Trophoblast cell (in vitro differentiated cells and primary cell): ENCODE measurements at regions not wholly inside any gene's neighbourhood (a gene's known extent, or its start where the extent isn't known, plus 50 kb on each side); places are given as distances from the start of the nearest gene placed in this dataset.
"Not testable (repeated sequence)": the region's sequence is repeated elsewhere in the genome, so short reads cannot be mapped to it uniquely, and the experiment has no call there.

ENCODE experiments used
- DNase-seq, 2 donors: peaks; one replicate each; pipeline ENCODE4 v3.0.0-alpha.2; 2016
- H2AFZ ChIP-seq: 2 replicates; pipeline ENCODE4 v1.6.1; 2013; ENCODE audit warnings: low read length, moderate library complexity, mild to moderate bottlenecking; ENCODE audit not compliant: insufficient read depth, poor library complexity
- H2AK5ac ChIP-seq: 2 replicates; pipeline ENCODE4 v1.6.1; 2013; ENCODE audit warnings: mild to moderate bottlenecking, low read length
- H2BK120ac ChIP-seq: 2 replicates; pipeline ENCODE4 v1.6.1; 2013; ENCODE audit warnings: low read length, mild to moderate bottlenecking, moderate library complexity; ENCODE audit not compliant: insufficient read depth, poor library complexity
- H2BK12ac ChIP-seq: 2 replicates; pipeline ENCODE4 v1.6.1; 2013; ENCODE audit warnings: mild to moderate bottlenecking, low read length, moderate library complexity
- H2BK5ac ChIP-seq: 2 replicates; pipeline ENCODE4 v1.6.1; 2013; ENCODE audit warnings: low read length, low read depth, moderate library complexity, mild to moderate bottlenecking; ENCODE audit not compliant: poor library complexity
- H3K14ac ChIP-seq: 2 replicates; pipeline ENCODE4 v1.6.1; 2013; ENCODE audit warnings: mild to moderate bottlenecking, low read length
- H3K18ac ChIP-seq: 2 replicates; pipeline ENCODE4 v1.6.1; 2013; ENCODE audit warnings: mild to moderate bottlenecking, low read length
- H3K23ac ChIP-seq: 2 replicates; pipeline ENCODE4 v1.6.1; 2013; ENCODE audit warnings: low read length
- H3K27ac ChIP-seq: 2 replicates; pipeline ENCODE4 v1.5.1; 2013; ENCODE audit warnings: low read depth, mild to moderate bottlenecking, inconsistent platforms, low read length, moderate library complexity
- H3K27me3 ChIP-seq: 2 replicates; pipeline ENCODE4 v1.6.1; 2013; ENCODE audit warnings: inconsistent platforms, mild to moderate bottlenecking, low read length, moderate library complexity; ENCODE audit not compliant: insufficient read depth
- H3K36me3 ChIP-seq, 2 experiments: 1 replicate in 1 of 2; 2 replicates in 1 of 2; pipeline ENCODE4 v1.6.1; 2013; ENCODE audit warnings: low read length in 2 of 2, mild to moderate bottlenecking in 2 of 2, moderate library complexity in 1 of 2; ENCODE audit not compliant: insufficient read depth in 2 of 2, control insufficient read depth in 1 of 2
- H3K4ac ChIP-seq: 2 replicates; pipeline ENCODE4 v1.6.1; 2013; ENCODE audit warnings: low read depth, mild to moderate bottlenecking, low read length, moderate library complexity
- H3K4me1 ChIP-seq, 2 experiments: 1 replicate in 1 of 2; 2 replicates in 1 of 2; pipeline ENCODE4 v1.6.1; 2013; ENCODE audit warnings: low read length in 2 of 2, mild to moderate bottlenecking in 2 of 2, moderate library complexity in 1 of 2; ENCODE audit not compliant: insufficient read depth in 2 of 2, control insufficient read depth in 1 of 2
- H3K4me2 ChIP-seq: 2 replicates; pipeline ENCODE4 v1.6.1; 2013; ENCODE audit warnings: inconsistent platforms, mild to moderate bottlenecking, low read length, moderate library complexity
- H3K4me3 ChIP-seq: 2 replicates; pipeline ENCODE4 v1.5.1; 2013; ENCODE audit warnings: mild to moderate bottlenecking, low read depth, low read length, inconsistent platforms
- H3K79me1 ChIP-seq: one replicate; pipeline ENCODE4 v1.6.1; 2013; ENCODE audit warnings: low read length
- H3K79me2 ChIP-seq: 2 replicates; pipeline ENCODE4 v1.6.1; 2013; ENCODE audit warnings: low read length, mild to moderate bottlenecking; ENCODE audit not compliant: control insufficient read depth, insufficient read depth, poor library complexity
- H3K9ac ChIP-seq: 2 replicates; pipeline ENCODE4 v1.6.1; 2013; ENCODE audit warnings: mild to moderate bottlenecking, low read length
- H3K9me3 ChIP-seq: 2 replicates; pipeline ENCODE4 v1.6.1; 2013; ENCODE audit warnings: low read depth, mild to moderate bottlenecking, control low read depth, inconsistent platforms, low read length; ENCODE audit not compliant: insufficient read depth
- H4K12ac ChIP-seq: 2 replicates; pipeline ENCODE4 v1.6.1; 2013; ENCODE audit warnings: low read depth, mild to moderate bottlenecking, low read length, moderate library complexity
- H4K8ac ChIP-seq: 2 replicates; pipeline ENCODE4 v1.6.1; 2013; ENCODE audit warnings: low read depth, mild to moderate bottlenecking, low read length, moderate library complexity
- H4K91ac ChIP-seq: one replicate; pipeline ENCODE4 v1.6.1; 2013; ENCODE audit warnings: low read depth, mild to moderate bottlenecking, low read length, moderate library complexity
- WGBS: extraction: QIAGEN DNeasy Blood & Tissue Kit; methylation state at CpG from one replicate; pipeline ENCODE4 v1.1.7; 2013; ENCODE audit warnings: missing lambda C conversion rate; ENCODE audit not compliant: insufficient read length, insufficient coverage; ENCODE audit errors: extremely low coverage; 5-methylcytosine and 5-hydroxymethylcytosine counted together

DNA sequence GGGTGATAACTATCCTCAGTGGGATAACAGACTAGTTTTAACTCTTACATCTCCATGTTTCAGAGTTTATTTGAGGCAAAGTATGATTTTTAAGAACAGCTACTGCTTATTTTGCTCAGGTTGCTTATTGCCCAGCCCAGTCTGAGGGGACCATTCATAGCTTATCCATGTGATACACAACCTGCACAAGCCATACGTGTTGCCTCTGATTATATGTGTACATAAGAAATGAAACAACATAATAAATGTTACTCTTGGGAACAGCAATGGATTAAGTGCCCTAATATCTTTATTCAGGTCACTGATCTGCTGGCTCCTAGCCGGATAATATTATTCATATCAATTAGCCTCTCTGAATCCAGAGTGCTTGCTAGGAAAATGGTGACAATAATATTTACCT lies 236.2 kb downstream of the CGGBP1 start:
- Histone ChIP-seq H2AK5ac (no peak overlapping the region), H3K27ac (no peak overlapping the region), H3K23ac (no peak overlapping the region), H4K12ac (no peak overlapping the region), H4K8ac (no peak overlapping the region), H2AFZ (no peak overlapping the region), H2BK12ac (no peak overlapping the region), H3K9ac (no peak overlapping the region), H3K4ac (no peak overlapping the region), H3K4me2 (no peak overlapping the region), H3K18ac (no peak overlapping the region), H3K36me3 (no peaks in the 10 kb centered on the region), H3K14ac (no peak overlapping the region), H3K79me1 (no peaks in the 10 kb centered on the region), H3K4me1 (no peaks in the 10 kb centered on the region), H2BK5ac (no peak overlapping the region), H2BK120ac (no peak overlapping the region), H3K79me2 (no peaks in the 10 kb centered on the region), H3K27me3 (no peaks in the 10 kb centered on the region), H4K91ac (no peak overlapping the region), H3K4me3 (no peak overlapping the region), H3K9me3 (no peaks in the 10 kb centered on the region)
- no CpG with 5 or more reads among the region's 2 CpGs for WGBS
- no peak for DNase-seq

DNA sequence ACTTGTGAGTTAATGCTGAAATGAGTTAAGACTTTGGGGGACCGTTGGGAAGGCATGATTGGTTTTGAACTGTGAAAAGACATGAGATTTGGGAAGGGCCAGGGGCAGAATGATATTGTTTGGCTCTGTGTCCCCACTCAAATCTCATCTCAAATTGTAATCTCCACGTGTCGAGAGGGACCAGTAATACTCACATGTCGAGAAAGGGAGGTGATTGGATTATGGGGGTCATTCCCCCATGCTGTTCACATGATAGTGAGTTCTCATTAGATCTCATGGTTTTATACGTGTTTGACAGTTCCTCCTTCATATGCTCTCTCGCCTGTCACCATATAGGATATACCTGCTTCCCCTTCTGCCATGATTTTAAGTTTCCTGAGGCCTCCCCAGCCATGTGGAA lies 245.3 kb downstream of the CGGBP1 start:
- not testable (repeated sequence) for H4K12ac ChIP-seq, H3K18ac ChIP-seq, H4K8ac ChIP-seq, H2BK5ac ChIP-seq, H3K79me2 ChIP-seq, H4K91ac ChIP-seq, H3K4me2 ChIP-seq, H2AK5ac ChIP-seq, H3K23ac ChIP-seq, H2BK12ac ChIP-seq, H3K36me3 ChIP-seq, H3K4ac ChIP-seq, H3K4me3 ChIP-seq, H3K4me1 ChIP-seq, H3K14ac ChIP-seq, DNase-seq, H3K27ac ChIP-seq, H3K9ac ChIP-seq, H3K9me3 ChIP-seq, H2AFZ ChIP-seq, H2BK120ac ChIP-seq, H3K27me3 ChIP-seq, H3K79me1 ChIP-seq
- no CpG with 5 or more reads among the region's 6 CpGs for WGBS

DNA sequence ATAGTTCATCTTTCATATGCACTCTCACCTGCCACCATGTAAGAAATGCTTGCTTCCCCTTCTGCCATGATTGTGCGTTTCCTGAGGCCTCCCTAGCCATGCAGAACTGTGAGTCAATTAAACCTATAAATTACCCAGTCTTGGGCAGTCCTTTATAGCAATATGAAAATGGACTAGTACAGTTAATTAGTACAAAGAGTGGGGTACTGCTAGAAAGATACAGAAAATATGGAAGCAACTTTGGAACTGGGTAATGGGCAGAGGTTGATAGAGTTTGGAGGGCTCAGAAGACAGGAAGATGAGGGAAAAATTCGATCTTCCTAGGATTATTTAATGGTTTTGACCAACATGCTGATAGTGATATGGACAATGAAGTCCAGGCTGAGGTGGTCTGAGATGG lies 246.9 kb downstream of the CGGBP1 start:
- no peak overlapping the region for H2AFZ ChIP-seq
- WGBS = no CpG with 5 or more reads among the region's 2 CpGs

DNA sequence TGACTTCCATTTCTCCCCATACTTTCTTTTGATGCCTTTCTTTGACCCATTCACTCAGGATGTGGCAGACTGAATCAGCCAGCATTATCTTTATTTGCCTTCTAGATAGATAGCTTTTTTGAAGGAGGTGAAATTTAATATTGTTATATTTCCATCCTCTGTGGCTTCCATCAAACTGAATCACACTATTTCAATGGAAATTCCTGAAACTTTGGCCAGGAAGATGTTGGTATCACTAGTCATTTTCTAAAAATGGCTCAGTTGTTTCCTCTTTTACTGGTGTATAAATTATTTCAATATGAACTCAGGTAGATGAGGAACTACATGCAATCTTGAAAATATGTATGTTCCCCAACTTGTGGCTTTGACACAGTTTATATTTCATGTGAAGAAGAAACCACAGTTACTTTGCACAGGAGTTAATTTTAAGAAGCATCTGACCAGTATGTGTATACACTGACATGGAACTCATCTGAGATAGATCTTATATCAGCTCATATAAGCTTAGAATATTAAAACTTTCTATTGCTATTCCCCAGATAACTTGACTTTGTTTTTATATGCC lies 248.3 kb downstream of the CGGBP1 start:
- Histone ChIP-seq H3K4me2 (no peak overlapping the region), H3K79me1 (no peaks in the 10 kb centered on the region), H3K27ac (no peak overlapping the region), H3K36me3 (no peaks in the 10 kb centered on the region), H3K4me1 (no peaks in the 10 kb centered on the region), H3K23ac (no peak overlapping the region), H3K14ac (no peak overlapping the region), H3K9me3 (peaks cover 2% of the 10 kb centered on the region), H4K12ac (no peak overlapping the region), H2BK120ac (no peak overlapping the region), H2BK12ac (no peak overlapping the region), H2AFZ (no peak overlapping the region), H4K91ac (no peak overlapping the region), H3K4me3 (no peak overlapping the region), H2BK5ac (no peak overlapping the region), H3K27me3 (no peaks in the 10 kb centered on the region), H3K79me2 (no peaks in the 10 kb centered on the region), H2AK5ac (no peak overlapping the region), H3K9ac (no peak overlapping the region), H3K18ac (no peak overlapping the region), H3K4ac (no peak overlapping the region), H4K8ac (no peak overlapping the region)
- DNase-seq = no peak

More for the DNA sequence above, 246.9 kb downstream of the CGGBP1 start:
- H3K79me1 ChIP-seq = no peaks in the 10 kb centered on the region
- no peak overlapping the region for H3K18ac ChIP-seq
- no peak overlapping the region for H3K4ac ChIP-seq
- peaks cover 2% of the 10 kb centered on the region for H3K9me3 ChIP-seq
- no peak overlapping the region for H4K12ac ChIP-seq
- H2BK12ac ChIP-seq = no peak overlapping the region
- H3K14ac ChIP-seq = no peak overlapping the region
- H4K8ac ChIP-seq = no peak overlapping the region
- no peak overlapping the region for H3K4me3 ChIP-seq
- H4K91ac ChIP-seq = no peak overlapping the region
- no peak overlapping the region for H2AK5ac ChIP-seq
- H3K27ac ChIP-seq = no peak overlapping the region
- H3K27me3 ChIP-seq = no peaks in the 10 kb centered on the region
- H3K4me2 ChIP-seq = no peak overlapping the region
- no peaks in the 10 kb centered on the region for H3K36me3 ChIP-seq
- no peak overlapping the region for H2BK120ac ChIP-seq
- DNase-seq = no peak
- no peak overlapping the region for H2BK5ac ChIP-seq
- no peaks in the 10 kb centered on the region for H3K4me1 ChIP-seq
- H3K79me2 ChIP-seq = no peaks in the 10 kb centered on the region
- H3K23ac ChIP-seq = no peak overlapping the region
- no peak overlapping the region for H3K9ac ChIP-seq
